Neural progenitor cell (in vitro differentiated cells): ENCODE measurements at regions not wholly inside any gene's neighbourhood (a gene's known extent, or its start where the extent isn't known, plus 50 kb on each side); places are given as distances from the start of the nearest gene placed in this dataset.

ENCODE experiments used
- DNase-seq: peaks from one replicate; pipeline ENCODE4 v3.0.0-alpha.2; 2016; ENCODE audit warnings: low spot score
- H2AFZ ChIP-seq: fragments of 200-600 bp; sonication (generic); replicated peaks from 2 replicates; pipeline ENCODE4 v1.6.1; 2016; ENCODE audit warnings: antibody characterized with exemption
- H3F3A ChIP-seq: fragments of 200-600 bp; sonication (generic); 2 replicates; pipeline ENCODE4 v1.6.1; 2016; ENCODE audit warnings: antibody characterized with exemption, low read depth
- H3K27ac ChIP-seq: fragments of 200-600 bp; sonication (generic); 2 replicates; pipeline ENCODE4 v1.5.1; 2016; ENCODE audit warnings: mild to moderate bottlenecking
- H3K27me3 ChIP-seq: fragments of 200-600 bp; sonication (generic); 2 replicates; pipeline ENCODE4 v1.6.1; 2016; ENCODE audit warnings: mild to moderate bottlenecking, moderate library complexity
- H3K36me3 ChIP-seq: fragments of 200-600 bp; sonication (generic); 2 replicates; pipeline ENCODE4 v1.5.1; 2016
- H3K4me1 ChIP-seq: fragments of 200-600 bp; sonication (generic); 2 replicates; pipeline ENCODE4 v1.6.1; 2016; ENCODE audit warnings: mixed run types
- H3K4me2 ChIP-seq: fragments of 200-600 bp; sonication (generic); 2 replicates; pipeline ENCODE4 v1.6.1; 2016
- H3K4me3 ChIP-seq: fragments of 200-600 bp; sonication (generic); 2 replicates; pipeline ENCODE4 v1.5.1; 2016
- H3K79me2 ChIP-seq: fragments of 200-600 bp; sonication (generic); 2 replicates; pipeline ENCODE4 v1.6.1; 2016; ENCODE audit warnings: low read depth
- H3K9ac ChIP-seq: fragments of 200-600 bp; sonication (generic); 2 replicates; pipeline ENCODE4 v1.6.1; 2016
- H3K9me3 ChIP-seq: fragments of 200-600 bp; sonication (generic); 2 replicates; pipeline ENCODE4 v1.5.1; 2016; ENCODE audit warnings: low read depth
- H4K20me1 ChIP-seq: fragments of 200-600 bp; sonication (generic); 2 replicates; pipeline ENCODE4 v1.6.1; 2016; ENCODE audit warnings: low read depth
- H3K27ac Mint-ChIP-seq: 3 replicates; pipeline ENCODE4 v1.8.0; 2021; ENCODE audit warnings: mixed read lengths
- H3K27me3 Mint-ChIP-seq: 2 replicates; pipeline ENCODE4 v1.8.0; 2022; ENCODE audit warnings: low read depth, mild to moderate bottlenecking, inconsistent platforms, moderate library complexity, mixed read lengths; ENCODE audit not compliant: insufficient read depth
- H3K36me3 Mint-ChIP-seq: 3 replicates; pipeline ENCODE4 v1.8.0; 2021; ENCODE audit warnings: mixed read lengths
- H3K4me1 Mint-ChIP-seq: 3 replicates; pipeline ENCODE4 v1.8.0; 2021; ENCODE audit warnings: mixed read lengths
- H3K4me3 Mint-ChIP-seq: 3 replicates; pipeline ENCODE4 v1.8.0; 2021; ENCODE audit warnings: mild to moderate bottlenecking, moderate library complexity, mixed read lengths
- H3K9me3 Mint-ChIP-seq: 3 replicates; pipeline ENCODE4 v1.8.0; 2020; ENCODE audit warnings: mixed read lengths
- EZH2 ChIP-seq: fragments of 200-600 bp; sonication (generic); IDR thresholded peaks from 2 replicates; pipeline ENCODE4 v1.6.1; 2017; ENCODE audit warnings: antibody characterized with exemption, mild to moderate bottlenecking, moderate library complexity
- EZH2phosphoT487 ChIP-seq: fragments of 200-600 bp; sonication (generic); IDR thresholded peaks from 2 replicates; pipeline ENCODE4 v1.6.1; 2017; ENCODE audit warnings: antibody characterized with exemption
- TF ChIP-seq, protein P1 (sequence below): fragments of 200-600 bp; sonication (generic); IDR thresholded peaks from 2 replicates; pipeline ENCODE4 v1.5.1; 2017; ENCODE audit warnings: antibody characterized with exemption, mild to moderate bottlenecking

DNA sequence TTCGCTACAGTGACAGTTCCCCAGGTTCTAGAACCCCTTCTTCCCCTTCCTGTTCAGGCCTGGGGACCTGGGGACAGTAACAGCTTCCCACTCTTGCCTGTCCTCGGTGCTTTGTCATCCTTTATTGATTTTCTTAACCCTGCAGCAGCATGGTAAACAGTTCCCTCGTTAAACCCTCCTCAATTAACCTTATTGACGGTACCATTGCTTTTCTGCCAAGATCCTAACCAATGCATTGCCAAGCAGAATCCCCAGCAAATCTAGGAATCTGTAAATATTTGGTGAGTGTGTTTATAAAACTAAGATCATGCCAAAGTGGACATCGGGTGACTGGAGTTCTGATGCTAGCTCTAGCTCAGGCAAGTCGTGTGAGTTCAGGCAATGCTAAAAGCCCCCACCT, 99.6 kb upstream of the KAZN start:
- H3K79me2 ChIP-seq: no peaks in the 10 kb centered on the region
- no peaks in the 10 kb centered on the region for H3K27me3 ChIP-seq
- no peak overlapping the region for H3K4me3 ChIP-seq
- no peaks in the 10 kb centered on the region for H3F3A ChIP-seq
- Mint-ChIP-seq H3K4me1 (peaks cover 23% of the 10 kb centered on the region), H3K36me3 (peaks cover 5% of the 10 kb centered on the region), H3K4me3 (no peak overlapping the region), H3K9me3 (peaks cover 12% of the 10 kb centered on the region), H3K27ac (peak overlapping the region; percentile 23), H3K27me3 (peaks cover 6% of the 10 kb centered on the region)
- no peak overlapping the region for H2AFZ ChIP-seq
- TF ChIP-seq, protein P1, sequence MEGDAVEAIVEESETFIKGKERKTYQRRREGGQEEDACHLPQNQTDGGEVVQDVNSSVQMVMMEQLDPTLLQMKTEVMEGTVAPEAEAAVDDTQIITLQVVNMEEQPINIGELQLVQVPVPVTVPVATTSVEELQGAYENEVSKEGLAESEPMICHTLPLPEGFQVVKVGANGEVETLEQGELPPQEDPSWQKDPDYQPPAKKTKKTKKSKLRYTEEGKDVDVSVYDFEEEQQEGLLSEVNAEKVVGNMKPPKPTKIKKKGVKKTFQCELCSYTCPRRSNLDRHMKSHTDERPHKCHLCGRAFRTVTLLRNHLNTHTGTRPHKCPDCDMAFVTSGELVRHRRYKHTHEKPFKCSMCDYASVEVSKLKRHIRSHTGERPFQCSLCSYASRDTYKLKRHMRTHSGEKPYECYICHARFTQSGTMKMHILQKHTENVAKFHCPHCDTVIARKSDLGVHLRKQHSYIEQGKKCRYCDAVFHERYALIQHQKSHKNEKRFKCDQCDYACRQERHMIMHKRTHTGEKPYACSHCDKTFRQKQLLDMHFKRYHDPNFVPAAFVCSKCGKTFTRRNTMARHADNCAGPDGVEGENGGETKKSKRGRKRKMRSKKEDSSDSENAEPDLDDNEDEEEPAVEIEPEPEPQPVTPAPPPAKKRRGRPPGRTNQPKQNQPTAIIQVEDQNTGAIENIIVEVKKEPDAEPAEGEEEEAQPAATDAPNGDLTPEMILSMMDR: no peak
- TF ChIP-seq EZH2 (no peak), EZH2phosphoT487 (no peak)
- H3K9me3 ChIP-seq: no peaks in the 10 kb centered on the region
- DNase-seq: no peak
- H3K9ac ChIP-seq: no peak overlapping the region
- peaks cover 15% of the 10 kb centered on the region for H3K4me1 ChIP-seq
- no peak overlapping the region for H3K4me2 ChIP-seq
- H3K36me3 ChIP-seq: no peaks in the 10 kb centered on the region
- H3K27ac ChIP-seq: no peak overlapping the region
- no peaks in the 10 kb centered on the region for H4K20me1 ChIP-seq

DNA sequence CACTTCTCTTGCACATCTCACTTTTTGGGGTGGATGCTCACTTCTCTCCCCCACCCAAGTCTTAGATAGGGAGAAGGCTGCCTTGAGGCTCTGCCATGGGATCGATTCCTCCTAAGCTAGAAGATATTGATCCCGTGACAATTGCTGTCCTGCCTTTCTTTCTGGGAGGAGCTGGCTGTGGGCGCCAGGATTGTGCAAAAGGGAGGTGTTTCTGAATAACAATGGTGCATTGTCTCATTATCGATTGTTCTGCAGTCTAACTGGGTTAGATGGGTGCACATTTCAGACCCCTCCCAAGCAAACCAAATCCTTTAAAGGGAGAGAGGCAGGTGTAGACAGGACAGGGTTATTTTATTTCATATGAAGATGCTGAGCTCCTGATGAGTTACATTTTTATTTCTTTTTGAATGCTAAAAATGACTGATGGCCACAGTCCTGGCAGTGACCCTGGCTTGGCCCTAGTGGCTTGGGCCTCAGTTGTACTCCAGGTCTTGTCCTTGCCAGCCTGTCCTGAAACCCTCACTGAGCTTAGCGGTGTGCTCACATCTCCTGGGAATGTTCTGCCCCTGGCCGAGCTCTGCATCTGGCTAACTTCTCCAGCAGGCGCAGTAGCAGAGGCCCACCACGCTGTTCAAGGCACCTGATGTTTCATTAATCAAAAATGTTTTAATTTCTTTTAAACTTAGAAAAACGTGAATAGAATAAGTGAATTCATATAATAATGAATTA, 99.0 kb upstream of the KAZN start:
- Histone ChIP-seq H4K20me1 (no peaks in the 10 kb centered on the region), H3K4me1 (peaks cover 21% of the 10 kb centered on the region), H3F3A (no peaks in the 10 kb centered on the region), H3K36me3 (no peaks in the 10 kb centered on the region), H3K4me2 (no peak overlapping the region), H3K9me3 (no peaks in the 10 kb centered on the region), H3K4me3 (no peak overlapping the region), H3K9ac (no peak overlapping the region), H2AFZ (no peak overlapping the region), H3K79me2 (no peaks in the 10 kb centered on the region), H3K27me3 (no peaks in the 10 kb centered on the region), H3K27ac (no peak overlapping the region)
- no peak for DNase-seq
- no peak for TF ChIP-seq EZH2phosphoT487
- TF ChIP-seq EZH2: no peak
- TF ChIP-seq, protein P1: no peak
- no peak overlapping the region for H3K27ac Mint-ChIP-seq
- H3K4me1 Mint-ChIP-seq: peaks cover 27% of the 10 kb centered on the region
- no peaks in the 10 kb centered on the region for H3K27me3 Mint-ChIP-seq
- H3K9me3 Mint-ChIP-seq: peaks cover 12% of the 10 kb centered on the region
- H3K36me3 Mint-ChIP-seq: peaks cover 5% of the 10 kb centered on the region
- no peak overlapping the region for H3K4me3 Mint-ChIP-seq

DNA sequence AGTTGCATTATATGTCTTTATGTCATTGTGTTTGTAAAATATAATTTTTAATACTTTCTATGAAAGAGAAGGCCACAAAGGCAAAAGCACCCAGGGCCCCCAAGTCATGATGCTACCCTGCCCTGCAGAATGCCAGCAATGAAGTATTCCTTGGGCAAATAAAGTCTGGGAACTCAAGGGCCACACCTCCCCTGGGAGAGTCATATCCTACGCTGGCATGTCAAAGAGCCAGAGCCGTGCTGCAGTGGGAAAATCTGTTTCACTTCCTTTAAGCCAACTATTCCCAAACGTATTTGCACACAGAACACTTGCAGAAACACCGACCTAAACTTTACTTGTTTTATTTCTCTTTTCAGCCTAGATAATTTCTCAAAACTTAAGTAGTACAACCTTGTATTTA, 98.4 kb upstream of the KAZN start:
- peaks cover 24% of the 10 kb centered on the region for H3K4me1 ChIP-seq
- TF ChIP-seq EZH2phosphoT487 (no peak), EZH2 (no peak)
- TF ChIP-seq, protein P1: no peak

More for the DNA sequence above, 98.4 kb upstream of the KAZN start:
- Histone ChIP-seq H3K79me2 (no peaks in the 10 kb centered on the region), H3K4me2 (no peak overlapping the region), H3K36me3 (no peaks in the 10 kb centered on the region), H3F3A (no peaks in the 10 kb centered on the region), H3K9me3 (no peaks in the 10 kb centered on the region), H3K27me3 (no peaks in the 10 kb centered on the region), H3K9ac (no peak overlapping the region), H3K4me3 (no peak overlapping the region), H4K20me1 (no peaks in the 10 kb centered on the region), H3K27ac (no peak overlapping the region), H2AFZ (no peak overlapping the region)
- Mint-ChIP-seq H3K9me3 (peaks cover 12% of the 10 kb centered on the region), H3K27ac (no peak overlapping the region), H3K4me1 (peaks cover 23% of the 10 kb centered on the region), H3K27me3 (no peaks in the 10 kb centered on the region), H3K4me3 (no peak overlapping the region), H3K36me3 (peaks cover 5% of the 10 kb centered on the region)
- DNase-seq: no peak
